ENCODE measurements at regions not wholly inside any gene's neighbourhood (a gene's known extent, or its start where the extent isn't known, plus 50 kb on each side); places are given as distances from the start of the nearest gene placed in this dataset.

- Histone ChIP-seq H3K27ac (ENCODE audit: low read depth in 1 of 2, low read length in 2 of 2) (no peak overlapping the region), H3K4me3 (ENCODE audit: low read depth in 1 of 3, low read length in 3 of 3) (no peak overlapping the region), H3K9me3 (ENCODE audit: control insufficient read depth in 4 of 4, low read length in 3 of 4) (no peaks in the 10 kb centered on the region), H3K4me1 (ENCODE audit: control insufficient read depth in 4 of 4, insufficient read depth in 4 of 4, low read length in 3 of 4) (peaks cover 5 to 16% (median 13%) of the 10 kb centered on the region in 4 donors), H3K9ac (ENCODE audit: low read depth in 1 of 2, low read length in 2 of 2) (no peak overlapping the region), H3K36me3 (ENCODE audit: control insufficient read depth in 4 of 4, insufficient read depth in 3 of 4, low read depth in 1 of 4, low read length in 3 of 4) (no peaks in the 10 kb centered on the region), H3K27me3 (ENCODE audit: control insufficient read depth in 4 of 4, insufficient read depth in 4 of 4, low read length in 3 of 4) (no peaks in the 10 kb centered on the region)
- 87% methylated on average over 2 of the region's 2 CpGs for WGBS
- no peak for DNase-seq (ENCODE audit: low spot score)
- TF ChIP-seq RAD21 (IDR thresholded peaks at IDR 0.05), result no peak
- TF ChIP-seq HNF4G (IDR thresholded peaks at IDR 0.05), result no peak
- TF ChIP-seq RXRA (IDR thresholded peaks at IDR 0.05), result no peak
- TF ChIP-seq ZBTB33 (IDR thresholded peaks at IDR 0.05), result no peak
- TF ChIP-seq HNF4A (conservative IDR thresholded peaks at IDR 0.05), result no peak
- TF ChIP-seq, protein P1, sequence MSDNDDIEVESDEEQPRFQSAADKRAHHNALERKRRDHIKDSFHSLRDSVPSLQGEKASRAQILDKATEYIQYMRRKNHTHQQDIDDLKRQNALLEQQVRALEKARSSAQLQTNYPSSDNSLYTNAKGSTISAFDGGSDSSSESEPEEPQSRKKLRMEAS (IDR thresholded peaks at IDR 0.05), result no peak
- TF ChIP-seq SP1 (IDR thresholded peaks at IDR 0.05), result no peak
- TF ChIP-seq NR2F2 (IDR thresholded peaks at IDR 0.05), result no peak
- TF ChIP-seq, protein P2, sequence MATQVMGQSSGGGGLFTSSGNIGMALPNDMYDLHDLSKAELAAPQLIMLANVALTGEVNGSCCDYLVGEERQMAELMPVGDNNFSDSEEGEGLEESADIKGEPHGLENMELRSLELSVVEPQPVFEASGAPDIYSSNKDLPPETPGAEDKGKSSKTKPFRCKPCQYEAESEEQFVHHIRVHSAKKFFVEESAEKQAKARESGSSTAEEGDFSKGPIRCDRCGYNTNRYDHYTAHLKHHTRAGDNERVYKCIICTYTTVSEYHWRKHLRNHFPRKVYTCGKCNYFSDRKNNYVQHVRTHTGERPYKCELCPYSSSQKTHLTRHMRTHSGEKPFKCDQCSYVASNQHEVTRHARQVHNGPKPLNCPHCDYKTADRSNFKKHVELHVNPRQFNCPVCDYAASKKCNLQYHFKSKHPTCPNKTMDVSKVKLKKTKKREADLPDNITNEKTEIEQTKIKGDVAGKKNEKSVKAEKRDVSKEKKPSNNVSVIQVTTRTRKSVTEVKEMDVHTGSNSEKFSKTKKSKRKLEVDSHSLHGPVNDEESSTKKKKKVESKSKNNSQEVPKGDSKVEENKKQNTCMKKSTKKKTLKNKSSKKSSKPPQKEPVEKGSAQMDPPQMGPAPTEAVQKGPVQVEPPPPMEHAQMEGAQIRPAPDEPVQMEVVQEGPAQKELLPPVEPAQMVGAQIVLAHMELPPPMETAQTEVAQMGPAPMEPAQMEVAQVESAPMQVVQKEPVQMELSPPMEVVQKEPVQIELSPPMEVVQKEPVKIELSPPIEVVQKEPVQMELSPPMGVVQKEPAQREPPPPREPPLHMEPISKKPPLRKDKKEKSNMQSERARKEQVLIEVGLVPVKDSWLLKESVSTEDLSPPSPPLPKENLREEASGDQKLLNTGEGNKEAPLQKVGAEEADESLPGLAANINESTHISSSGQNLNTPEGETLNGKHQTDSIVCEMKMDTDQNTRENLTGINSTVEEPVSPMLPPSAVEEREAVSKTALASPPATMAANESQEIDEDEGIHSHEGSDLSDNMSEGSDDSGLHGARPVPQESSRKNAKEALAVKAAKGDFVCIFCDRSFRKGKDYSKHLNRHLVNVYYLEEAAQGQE (IDR thresholded peaks at IDR 0.05), result no peak
- TF ChIP-seq YY1 (IDR thresholded peaks at IDR 0.05), result no peak
- TF ChIP-seq FOXA1 (IDR thresholded peaks at IDR 0.05), result no peak
- TF ChIP-seq TAF1 (conservative IDR thresholded peaks at IDR 0.05), result no peak
- TF ChIP-seq CTCF (IDR thresholded peaks at IDR 0.05; ENCODE audit: low read depth, low read length, missing input control), result no peak
- no peak for TF ChIP-seq GABPA (IDR thresholded peaks at IDR 0.05 in 1 of 2, conservative IDR thresholded peaks at IDR 0.05 in 1 of 2)
These were observed 81.6 kb downstream of the KLF15 start for GRCh38 chr3:126275620-126275904.

- H3K4me3 ChIP-seq (ENCODE audit: low read depth in 1 of 3, low read length in 3 of 3), result no peak overlapping the region
- peak overlapping the region in 1 of 2 donors; percentile 13 for H3K27ac ChIP-seq (ENCODE audit: low read depth in 1 of 2, low read length in 2 of 2)
- peaks cover 5 to 22% (median 19%) of the 10 kb centered on the region in 4 donors for H3K4me1 ChIP-seq (ENCODE audit: control insufficient read depth in 4 of 4, insufficient read depth in 4 of 4, low read length in 3 of 4)
- H3K9ac ChIP-seq (ENCODE audit: low read depth in 1 of 2, low read length in 2 of 2), result no peak overlapping the region
- no peak for DNase-seq (ENCODE audit: low spot score)
- no peaks in the 10 kb centered on the region for H3K27me3 ChIP-seq (ENCODE audit: control insufficient read depth in 4 of 4, insufficient read depth in 4 of 4, low read length in 3 of 4)
- WGBS, result 54% methylated on average over 10 of the region's 10 CpGs
- H3K36me3 ChIP-seq (ENCODE audit: control insufficient read depth in 4 of 4, insufficient read depth in 3 of 4, low read depth in 1 of 4, low read length in 3 of 4), result no peaks in the 10 kb centered on the region
- no peaks in the 10 kb centered on the region for H3K9me3 ChIP-seq (ENCODE audit: control insufficient read depth in 4 of 4, low read length in 3 of 4)
- TF ChIP-seq FOXA1 (IDR thresholded peaks at IDR 0.05) (peak; percentile 19), HNF4A (conservative IDR thresholded peaks at IDR 0.05) (peak in 1 of 2 donors; percentile 67), RAD21 (IDR thresholded peaks at IDR 0.05) (peak; percentile 43 to 51), GABPA (IDR thresholded peaks at IDR 0.05 in 1 of 2, conservative IDR thresholded peaks at IDR 0.05 in 1 of 2) (peak in 1 of 2 donors; percentile 28), RXRA (IDR thresholded peaks at IDR 0.05) (peak; percentile 50 to 76), ATF3 (IDR thresholded peaks at IDR 0.05) (peak; percentile 44), YY1 (IDR thresholded peaks at IDR 0.05) (peak; percentile 64), FOXA2 (IDR thresholded peaks at IDR 0.05) (no peak), JUND (IDR thresholded peaks at IDR 0.05) (peak in 1 of 2 donors; percentile 9)
- TF ChIP-seq, protein P2 (IDR thresholded peaks at IDR 0.05), result no peak
- TF ChIP-seq, protein P1 (IDR thresholded peaks at IDR 0.05), result peak; percentile 77
These were observed 82.2 kb downstream of the KLF15 start for GRCh38 chr3:126274735-126275619.
